ENCODE measurements at regions not wholly inside any gene's neighbourhood (a gene's known extent, or its start where the extent isn't known, plus 50 kb on each side); places are given as distances from the start of the nearest gene placed in this dataset.

DNA sequence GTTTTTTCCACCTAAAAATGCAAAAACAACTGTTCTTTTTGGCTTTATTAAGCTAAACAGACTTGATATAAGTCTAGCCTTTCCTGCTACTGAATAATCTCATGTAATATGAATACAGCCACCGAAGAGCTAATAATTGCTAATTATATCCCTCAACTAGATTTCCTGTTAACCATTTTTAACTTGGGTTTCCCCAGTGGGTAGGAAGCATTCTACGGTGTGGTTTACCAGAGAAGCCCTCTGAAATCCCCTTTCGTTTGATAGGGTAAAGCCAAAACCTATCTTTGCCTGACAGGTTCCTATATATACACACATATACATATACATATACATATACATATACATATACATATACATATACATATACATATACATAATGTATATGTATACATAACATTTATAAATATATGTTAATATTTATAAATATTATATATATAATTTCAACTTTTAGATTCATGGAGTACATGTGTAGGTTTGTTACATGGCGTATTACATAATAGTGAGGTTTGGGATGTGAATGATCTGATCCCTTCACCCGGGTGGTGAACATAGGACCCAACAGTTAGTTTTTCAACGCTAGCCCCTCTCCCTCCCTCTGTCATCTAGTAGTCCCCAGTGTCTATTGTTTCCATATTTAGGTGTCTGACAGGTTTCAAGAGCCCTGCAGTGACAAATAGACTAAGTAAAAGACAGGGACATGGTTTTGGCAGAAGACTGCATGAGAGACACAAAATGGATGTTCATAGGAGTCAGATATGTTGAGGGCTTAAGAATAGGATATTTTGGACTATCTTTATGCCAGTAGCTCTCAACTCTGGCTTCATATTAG lies 62.4 kb downstream of the ATXN3L start:
- Histone ChIP-seq H3K4me3 (ENCODE audit: control extremely low read depth in 1 of 5, extremely low read depth in 1 of 5, insufficient read depth in 1 of 5, low read depth in 2 of 5, low read length in 4 of 5) (no peak overlapping the region), H3K4me1 (ENCODE audit: control insufficient read depth in 2 of 2, insufficient read depth in 2 of 2, low read length in 2 of 2) (peaks cover 48 to 55% of the 10 kb centered on the region in 2 donors), H3K79me2 (ENCODE audit: control insufficient read depth, insufficient read depth, low read length) (no peaks in the 10 kb centered on the region), H3K36me3 (replicated peaks in 1 of 2; ENCODE audit: control extremely low read depth in 1 of 2, control insufficient read depth in 1 of 2, extremely low read depth in 1 of 2, insufficient read depth in 2 of 2, low read length in 1 of 2) (no peaks in the 10 kb centered on the region), H4K20me1 (ENCODE audit: control insufficient read depth, insufficient read depth, low read length, poor library complexity, severe bottlenecking) (no peaks in the 10 kb centered on the region), H3K9me3 (ENCODE audit: control extremely low read depth in 1 of 3, control insufficient read depth in 2 of 3, insufficient read depth in 1 of 3, low read length in 2 of 3) (peaks cover 0 to 4% (median 0%) of the 10 kb centered on the region in 3 donors), H2AFZ (ENCODE audit: insufficient read depth, low read depth, low read length, poor library complexity, severe bottlenecking) (no peak overlapping the region), H3K9ac (ENCODE audit: low read length) (peak overlapping the region; percentile 17), H3K27me3 (replicated peaks in 1 of 4; ENCODE audit: control extremely low read depth in 1 of 4, control insufficient read depth in 3 of 4, insufficient read depth in 4 of 4, low read length in 3 of 4) (no peaks in the 10 kb centered on the region), H3K27ac (ENCODE audit: low read length in 2 of 2) (peak overlapping the region; percentile 72 to 81), H3K4me2 (replicated peaks; ENCODE audit: low read depth, low read length, poor library complexity, severe bottlenecking) (peak overlapping the region; percentile 62)
- TF ChIP-seq, protein P1, sequence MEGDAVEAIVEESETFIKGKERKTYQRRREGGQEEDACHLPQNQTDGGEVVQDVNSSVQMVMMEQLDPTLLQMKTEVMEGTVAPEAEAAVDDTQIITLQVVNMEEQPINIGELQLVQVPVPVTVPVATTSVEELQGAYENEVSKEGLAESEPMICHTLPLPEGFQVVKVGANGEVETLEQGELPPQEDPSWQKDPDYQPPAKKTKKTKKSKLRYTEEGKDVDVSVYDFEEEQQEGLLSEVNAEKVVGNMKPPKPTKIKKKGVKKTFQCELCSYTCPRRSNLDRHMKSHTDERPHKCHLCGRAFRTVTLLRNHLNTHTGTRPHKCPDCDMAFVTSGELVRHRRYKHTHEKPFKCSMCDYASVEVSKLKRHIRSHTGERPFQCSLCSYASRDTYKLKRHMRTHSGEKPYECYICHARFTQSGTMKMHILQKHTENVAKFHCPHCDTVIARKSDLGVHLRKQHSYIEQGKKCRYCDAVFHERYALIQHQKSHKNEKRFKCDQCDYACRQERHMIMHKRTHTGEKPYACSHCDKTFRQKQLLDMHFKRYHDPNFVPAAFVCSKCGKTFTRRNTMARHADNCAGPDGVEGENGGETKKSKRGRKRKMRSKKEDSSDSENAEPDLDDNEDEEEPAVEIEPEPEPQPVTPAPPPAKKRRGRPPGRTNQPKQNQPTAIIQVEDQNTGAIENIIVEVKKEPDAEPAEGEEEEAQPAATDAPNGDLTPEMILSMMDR (IDR thresholded peaks at IDR 0.05): no peak
- TF ChIP-seq EZH2 (IDR thresholded peaks at IDR 0.05; ENCODE audit: borderline replicate concordance, insufficient read depth, low read depth, low read length, poor library complexity, severe bottlenecking): no peak
- peak; percentile 65 for ATAC-seq (ENCODE audit: low read depth)
- peak; percentile 61 for DNase-seq
- H3K27me3 Mint-ChIP-seq: no peaks in the 10 kb centered on the region
- peak overlapping the region; percentile 75 for H3K4me3 Mint-ChIP-seq
- intact Hi-C loops (cut with micrococcal nuclease): loop anchor here (5.0 to 10.0 kb wide), 3 partner anchors 87 to 305 kb away; partner anchors contain the start of gene TMSB4X
- CTCF ChIA-PET: interaction anchor here (0.5 to 4.0 kb wide), 2 partner anchors 230 to 320 kb away, joined by 3 to 24 read pairs; no protein-coding TSS in a partner anchor
- no CpG with 5 or more reads among the region's 6 CpGs for WGBS (ENCODE audit: insufficient coverage)
- POLR2A ChIA-PET: interaction anchor here (1.5 kb wide), 1 partner anchor 282 kb away, joined by 4 read pairs; the partner anchor contains the start of gene TMSB4X
- H3K4me1 Mint-ChIP-seq: peaks cover 56% of the 10 kb centered on the region
- no peaks in the 10 kb centered on the region for H3K9me3 Mint-ChIP-seq (ENCODE audit: insufficient read depth)
- H3K27ac Mint-ChIP-seq: peak overlapping the region; percentile 70

DNA sequence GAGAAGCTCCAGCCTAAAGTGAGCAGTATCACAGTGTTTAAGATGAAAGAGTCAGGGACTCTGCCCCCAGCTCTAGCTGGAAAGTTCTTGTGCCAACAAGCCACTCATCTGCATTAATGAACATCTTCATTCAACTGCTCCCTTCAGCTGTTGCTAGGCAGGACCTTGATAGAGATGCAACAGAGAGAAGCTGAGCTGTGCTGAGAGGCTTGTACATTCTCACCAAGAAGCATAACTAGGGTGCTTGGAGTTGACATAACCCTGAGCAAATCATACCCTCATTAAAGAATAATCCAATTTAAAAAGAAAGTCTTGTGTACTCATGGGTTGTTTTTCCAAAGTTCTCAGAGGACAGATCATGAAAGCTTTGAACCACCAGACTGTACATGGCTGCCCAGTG lies 63.2 kb downstream of the ATXN3L start:
- POLR2A ChIA-PET: interaction anchor here (1.5 kb wide), 1 partner anchor 282 kb away, joined by 4 read pairs; the partner anchor contains the start of gene TMSB4X
- peaks cover 49 to 60% of the 10 kb centered on the region in 2 donors for H3K4me1 ChIP-seq (ENCODE audit: control insufficient read depth in 2 of 2, insufficient read depth in 2 of 2, low read length in 2 of 2)
- TF ChIP-seq, protein P1 (IDR thresholded peaks at IDR 0.05): no peak
- no peak for TF ChIP-seq EZH2 (IDR thresholded peaks at IDR 0.05; ENCODE audit: borderline replicate concordance, insufficient read depth, low read depth, low read length, poor library complexity, severe bottlenecking)
- peaks cover 0 to 4% (median 0%) of the 10 kb centered on the region in 3 donors for H3K9me3 ChIP-seq (ENCODE audit: control extremely low read depth in 1 of 3, control insufficient read depth in 2 of 3, insufficient read depth in 1 of 3, low read length in 2 of 3)
- DNase-seq: peak; percentile 32
- ATAC-seq (ENCODE audit: low read depth): peak; percentile 36
- H3K4me2 ChIP-seq (replicated peaks; ENCODE audit: low read depth, low read length, poor library complexity, severe bottlenecking): peak overlapping the region; percentile 62
- CTCF ChIA-PET: interaction anchor here (3.3 to 4.0 kb wide), 2 partner anchors 231 to 310 kb away, joined by 15 to 24 read pairs; no protein-coding TSS in a partner anchor
- peak overlapping the region; percentile 17 for H3K9ac ChIP-seq (ENCODE audit: low read length)
- peak overlapping the region; percentile 72 to 81 for H3K27ac ChIP-seq (ENCODE audit: low read length in 2 of 2)
- H2AFZ ChIP-seq (ENCODE audit: insufficient read depth, low read depth, low read length, poor library complexity, severe bottlenecking): peak overlapping the region; percentile 10
- Mint-ChIP-seq H3K9me3 (ENCODE audit: insufficient read depth) (no peaks in the 10 kb centered on the region), H3K4me1 (peaks cover 57% of the 10 kb centered on the region), H3K4me3 (peak overlapping the region; percentile 75), H3K27me3 (no peaks in the 10 kb centered on the region), H3K27ac (peak overlapping the region; percentile 6)
- H3K79me2 ChIP-seq (ENCODE audit: control insufficient read depth, insufficient read depth, low read length): no peaks in the 10 kb centered on the region
- intact Hi-C loops (cut with micrococcal nuclease): loop anchor here (5.0 to 10.0 kb wide), 3 partner anchors 88 to 304 kb away; partner anchors contain the start of gene TMSB4X
- H3K4me3 ChIP-seq (ENCODE audit: control extremely low read depth in 1 of 5, extremely low read depth in 1 of 5, insufficient read depth in 1 of 5, low read depth in 2 of 5, low read length in 4 of 5): no peak overlapping the region
- no peaks in the 10 kb centered on the region for H3K36me3 ChIP-seq (replicated peaks in 1 of 2; ENCODE audit: control extremely low read depth in 1 of 2, control insufficient read depth in 1 of 2, extremely low read depth in 1 of 2, insufficient read depth in 2 of 2, low read length in 1 of 2)
- no peaks in the 10 kb centered on the region for H3K27me3 ChIP-seq (replicated peaks in 1 of 4; ENCODE audit: control extremely low read depth in 1 of 4, control insufficient read depth in 3 of 4, insufficient read depth in 4 of 4, low read length in 3 of 4)
- H4K20me1 ChIP-seq (ENCODE audit: control insufficient read depth, insufficient read depth, low read length, poor library complexity, severe bottlenecking): no peaks in the 10 kb centered on the region

Measured in B cell (primary cell).